ENCODE measurements at regions not wholly inside any gene's neighbourhood (a gene's known extent, or its start where the extent isn't known, plus 50 kb on each side); places are given as distances from the start of the nearest gene placed in this dataset.
"Not testable (repeated sequence)": the region's sequence is repeated elsewhere in the genome, so short reads cannot be mapped to it uniquely, and the experiment has no call there.

GRCh38 chr7:13806089-13806867, 183.2 kb downstream of the ETV1 start:
- 13 to 100% (median 69%) methylated on average over 1 to 9 of the region's 33 CpGs; no CpG with 5 or more reads in 6 of the 10 experiments for WGBS, 10 experiments
- H3K4me3 ChIP-seq: peak overlapping the region; percentile 13 to 34 (median 29)
- H3K27ac ChIP-seq; in situ Hi-C loops (cut with MboI; ENCODE audit: low pct_unique_long_range_greater_than_20kb in 2 of 9, low sequenced_read_pairs in 9 of 9, unreplicated experiment in 9 of 9); H3K4me1 ChIP-seq (replicated peaks in 1 of 2): not testable (repeated sequence)
- ATAC-seq (replicated peaks in 6 of 8): peak in 1 of 8 experiments; percentile 32

DNA sequence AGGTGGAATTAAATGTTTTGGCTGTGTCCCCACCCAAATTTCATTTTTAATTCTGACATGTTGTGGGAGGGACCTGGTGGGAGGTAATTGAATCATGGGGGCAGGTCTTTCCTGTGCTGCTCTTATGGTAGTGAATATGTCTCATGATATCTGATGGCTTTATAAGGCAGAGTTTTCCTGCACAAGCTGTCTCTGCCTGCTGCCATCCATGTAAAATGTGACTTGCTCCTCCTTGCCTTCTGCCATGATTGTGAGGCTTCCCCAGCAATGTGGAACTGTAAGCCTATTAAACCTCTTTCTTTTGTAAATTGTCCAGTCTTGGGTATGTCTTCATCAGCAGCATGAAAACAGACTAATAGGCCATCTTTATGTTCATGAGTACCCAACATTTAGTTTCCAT, 172.2 kb downstream of the ETV1 start:
- ATAC-seq (replicated peaks in 6 of 8); H3K4me3 ChIP-seq; in situ Hi-C loops (cut with MboI; ENCODE audit: low pct_unique_long_range_greater_than_20kb in 2 of 9, low sequenced_read_pairs in 9 of 9, unreplicated experiment in 9 of 9); H3K4me1 ChIP-seq (replicated peaks in 1 of 2); H3K27ac ChIP-seq: not testable (repeated sequence)

GRCh38 chr7:13821152-13821787, 168.2 kb downstream of the ETV1 start:
- no peaks in the 10 kb centered on the region for H3K4me1 ChIP-seq (replicated peaks in 1 of 2)
- in situ Hi-C loops (cut with MboI; ENCODE audit: low pct_unique_long_range_greater_than_20kb in 2 of 9, low sequenced_read_pairs in 9 of 9, unreplicated experiment in 9 of 9): no loop called here
- H3K4me3 ChIP-seq: no peak overlapping the region
- peak in 2 of 8 experiments; percentile 18 to 43 for ATAC-seq (replicated peaks in 6 of 8)
- WGBS, 10 experiments: 10 to 93% (median 79%) methylated on average over 1 to 3 of the region's 3 CpGs; no CpG with 5 or more reads in 3 of the 10 experiments
- H3K27ac ChIP-seq: no peak overlapping the region

- in situ Hi-C loops (cut with MboI; ENCODE audit: low pct_unique_long_range_greater_than_20kb in 2 of 9, low sequenced_read_pairs in 9 of 9, unreplicated experiment in 9 of 9): no loop called here
- no peak for ATAC-seq (replicated peaks in 6 of 8)
- H3K4me1 ChIP-seq (replicated peaks in 1 of 2): no peaks in the 10 kb centered on the region
- H3K27ac ChIP-seq: no peak overlapping the region
- no peak overlapping the region for H3K4me3 ChIP-seq
- WGBS, 10 experiments: 14 to 100% (median 72%) methylated on average over 1 to 3 of the region's 3 CpGs; no CpG with 5 or more reads in 3 of the 10 experiments
These were observed 166.8 kb downstream of the ETV1 start for GRCh38 chr7:13822678-13823077.

GRCh38 chr7:13826752-13827151, 162.7 kb downstream of the ETV1 start:
- Histone ChIP-seq H3K4me3 (no peak overlapping the region), H3K4me1 (replicated peaks in 1 of 2) (peaks cover 0 to 3% of the 10 kb centered on the region in 2 donors), H3K27ac (no peak overlapping the region)
- no peak for ATAC-seq (replicated peaks in 6 of 8)
- 6 to 100% (median 75%) methylated on average over 1 to 3 of the region's 4 CpGs; no CpG with 5 or more reads in 1 of the 10 experiments for WGBS, 10 experiments
- in situ Hi-C loops (cut with MboI; ENCODE audit: low pct_unique_long_range_greater_than_20kb in 2 of 9, low sequenced_read_pairs in 9 of 9, unreplicated experiment in 9 of 9): no loop called here

- H3K4me3 ChIP-seq: no peak overlapping the region
These were observed 161.8 kb downstream of the ETV1 start for GRCh38 chr7:13827716-13828115.

DNA sequence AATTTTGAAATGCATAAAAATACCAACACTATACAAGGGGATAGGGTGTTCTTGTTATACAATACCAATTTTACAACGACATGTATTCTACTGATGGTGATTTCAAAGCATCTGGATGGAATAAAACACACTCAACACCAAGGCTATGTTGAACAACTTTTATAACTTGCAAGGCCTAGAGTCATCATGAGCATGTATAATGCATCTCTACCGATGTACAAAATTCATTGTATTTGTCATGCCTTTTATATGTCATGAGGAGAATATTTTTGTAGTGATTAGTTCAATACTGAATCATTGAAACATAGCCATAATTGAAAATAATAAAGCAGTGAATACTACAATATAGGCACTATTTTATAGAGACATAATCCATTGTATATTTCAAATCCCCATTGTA, 160.2 kb downstream of the ETV1 start:
- 0 to 100% (median 87%) methylated on average over 1 to 2 of the region's 2 CpGs; no CpG with 5 or more reads in 2 of the 10 experiments for WGBS, 10 experiments
- H3K27ac ChIP-seq: no peak overlapping the region
- in situ Hi-C loops (cut with MboI; ENCODE audit: low pct_unique_long_range_greater_than_20kb in 2 of 9, low sequenced_read_pairs in 9 of 9, unreplicated experiment in 9 of 9): no loop called here
- H3K4me3 ChIP-seq: no peak overlapping the region
- peaks cover 0 to 3% of the 10 kb centered on the region in 2 donors for H3K4me1 ChIP-seq (replicated peaks in 1 of 2)
- no peak for ATAC-seq (replicated peaks in 6 of 8)

More at GRCh38 chr7:13827716-13828115, 161.8 kb downstream of the ETV1 start:
- no peak for ATAC-seq (replicated peaks in 6 of 8)
- Histone ChIP-seq H3K27ac (no peak overlapping the region), H3K4me1 (replicated peaks in 1 of 2) (peaks cover 0 to 3% of the 10 kb centered on the region in 2 donors)
- WGBS, 10 experiments: 69 to 97% (median 89%) methylated on average over 2 to 5 of the region's 5 CpGs
- in situ Hi-C loops (cut with MboI; ENCODE audit: low pct_unique_long_range_greater_than_20kb in 2 of 9, low sequenced_read_pairs in 9 of 9, unreplicated experiment in 9 of 9): no loop called here

DNA sequence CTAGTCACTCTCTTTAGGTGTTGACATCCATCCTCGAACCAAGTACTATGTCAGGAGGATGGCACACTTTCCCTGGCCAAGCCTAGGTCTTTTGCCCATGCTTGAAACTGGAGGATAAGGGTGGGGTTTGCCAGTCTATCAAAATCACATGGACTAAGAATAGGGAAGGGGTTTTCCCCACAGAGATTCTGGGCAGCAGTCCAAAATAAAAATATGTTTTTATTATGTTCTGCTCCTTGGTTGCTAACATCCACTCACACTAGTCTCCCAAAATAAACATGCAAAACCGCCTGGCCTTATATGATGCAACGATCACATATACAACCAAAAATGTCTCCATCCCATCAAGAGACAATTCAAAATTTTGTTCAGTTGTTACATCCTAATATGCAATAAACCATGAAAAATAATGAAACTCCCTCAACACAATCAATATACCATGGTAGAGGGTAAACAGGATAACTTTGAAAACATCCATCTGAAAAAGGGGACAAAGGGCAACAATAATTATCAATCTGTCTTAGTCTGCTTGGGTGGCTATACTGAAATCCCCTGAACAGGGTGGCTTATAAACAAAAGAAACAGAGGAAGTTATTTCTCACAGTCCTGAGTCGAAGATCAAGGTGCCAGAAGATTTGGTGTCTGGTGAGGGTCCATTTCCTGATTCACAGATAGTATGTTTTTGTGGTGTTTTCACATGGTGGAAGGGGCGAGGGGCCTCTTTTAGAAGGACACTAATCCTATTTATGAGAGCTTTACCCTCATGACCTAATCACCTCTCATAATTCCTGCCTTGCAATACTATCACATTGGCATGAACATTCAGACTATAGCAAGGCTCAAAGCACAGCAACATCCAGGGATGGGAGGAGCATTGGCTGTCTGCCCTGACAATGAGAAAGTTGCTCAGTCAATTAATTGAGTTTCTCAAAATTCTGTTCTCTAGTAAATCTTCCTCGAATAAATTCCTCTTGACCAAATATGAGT, 159.3 kb downstream of the ETV1 start:
- peak in 3 of 8 experiments; percentile 65 to 83 (median 68) for ATAC-seq (replicated peaks in 6 of 8)
- in situ Hi-C loops (cut with MboI; ENCODE audit: low pct_unique_long_range_greater_than_20kb in 2 of 9, low sequenced_read_pairs in 9 of 9, unreplicated experiment in 9 of 9): no loop called here
- Histone ChIP-seq H3K4me1 (replicated peaks in 1 of 2) (peaks cover 0 to 3% of the 10 kb centered on the region in 2 donors), H3K27ac (no peak overlapping the region), H3K4me3 (no peak overlapping the region)
- 35 to 90% (median 62%) methylated on average over 2 to 6 of the region's 6 CpGs; no CpG with 5 or more reads in 2 of the 10 experiments for WGBS, 10 experiments

DNA sequence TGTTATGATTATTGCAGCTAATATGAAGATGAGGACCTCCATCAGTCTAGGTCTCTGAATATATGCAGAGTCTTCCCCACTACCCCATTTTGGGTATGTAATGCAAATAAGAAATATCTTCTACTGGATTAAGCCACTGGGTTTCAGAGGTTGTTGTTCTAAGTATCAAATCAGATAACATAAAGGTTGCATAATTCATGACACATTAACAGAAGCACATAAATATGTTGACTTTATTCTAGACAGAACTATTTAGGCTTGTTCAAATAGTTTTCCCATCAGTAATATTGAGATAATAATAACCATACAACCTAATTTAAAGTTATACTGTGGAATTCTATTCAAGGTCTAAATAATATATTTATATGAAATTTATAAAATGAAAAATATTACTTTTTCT, 157.1 kb downstream of the ETV1 start:
- Histone ChIP-seq H3K4me3 (no peak overlapping the region), H3K4me1 (replicated peaks in 1 of 2) (peaks cover 0 to 3% of the 10 kb centered on the region in 2 donors), H3K27ac (no peak overlapping the region)
- ATAC-seq (replicated peaks in 6 of 8): no peak
- in situ Hi-C loops (cut with MboI; ENCODE audit: low pct_unique_long_range_greater_than_20kb in 2 of 9, low sequenced_read_pairs in 9 of 9, unreplicated experiment in 9 of 9): no loop called here

DNA sequence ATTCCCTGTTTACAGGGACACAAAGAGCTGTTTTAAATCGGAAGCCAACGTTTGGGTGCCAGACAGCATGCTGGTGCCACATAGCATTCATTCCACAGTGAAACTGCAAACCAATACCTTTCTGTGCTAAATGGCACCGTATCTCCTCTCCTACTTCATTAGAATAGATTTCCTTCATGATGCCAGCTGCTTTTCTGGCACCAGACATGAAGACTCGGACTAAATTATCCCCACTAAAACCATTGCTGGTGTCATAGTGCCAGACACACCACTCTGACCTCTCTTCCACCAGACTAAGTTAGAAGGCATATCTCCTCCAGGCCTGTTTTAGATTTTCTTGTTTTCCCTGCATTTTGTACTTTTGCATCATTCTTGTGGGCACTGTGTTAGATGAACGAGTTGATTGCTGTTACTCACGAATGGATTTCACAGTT, 155.1 kb downstream of the ETV1 start:
- in situ Hi-C loops (cut with MboI; ENCODE audit: low pct_unique_long_range_greater_than_20kb in 2 of 9, low sequenced_read_pairs in 9 of 9, unreplicated experiment in 9 of 9): no loop called here
- Histone ChIP-seq H3K27ac (no peak overlapping the region), H3K4me1 (replicated peaks in 1 of 2) (peaks cover 0 to 3% of the 10 kb centered on the region in 2 donors), H3K4me3 (no peak overlapping the region)
- ATAC-seq (replicated peaks in 6 of 8): no peak
- 36 to 100% (median 66%) methylated on average over 1 to 6 of the region's 6 CpGs for WGBS, 10 experiments

DNA sequence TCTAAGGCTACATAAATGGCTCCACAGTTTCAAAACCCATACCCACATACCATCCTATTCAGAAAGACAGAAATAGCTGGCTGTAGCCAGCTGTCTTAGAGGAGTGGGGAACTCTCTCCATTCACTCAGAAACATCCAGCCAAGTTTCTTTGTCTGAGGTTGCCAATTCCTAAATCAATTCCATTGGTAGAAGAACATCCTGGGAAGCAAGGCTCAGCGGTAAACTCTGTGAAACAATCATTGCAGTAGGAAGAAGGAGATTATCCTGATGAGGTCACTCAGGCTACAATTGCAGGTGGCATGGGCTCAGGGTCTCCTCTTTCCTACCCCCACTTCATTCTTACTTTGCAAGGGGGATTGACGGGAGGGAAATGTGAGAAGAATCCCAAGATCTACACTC, 154.0 kb downstream of the ETV1 start:
- in situ Hi-C loops (cut with MboI; ENCODE audit: low pct_unique_long_range_greater_than_20kb in 2 of 9, low sequenced_read_pairs in 9 of 9, unreplicated experiment in 9 of 9): no loop called here
- Histone ChIP-seq H3K27ac (no peak overlapping the region), H3K4me3 (no peak overlapping the region), H3K4me1 (replicated peaks in 1 of 2) (peaks cover 0 to under 1% of the 10 kb centered on the region in 2 donors)
- no peak for ATAC-seq (replicated peaks in 6 of 8)
- 38 to 100% (median 67%) methylated on average over 1 to 2 of the region's 2 CpGs; no CpG with 5 or more reads in 1 of the 10 experiments for WGBS, 10 experiments

DNA sequence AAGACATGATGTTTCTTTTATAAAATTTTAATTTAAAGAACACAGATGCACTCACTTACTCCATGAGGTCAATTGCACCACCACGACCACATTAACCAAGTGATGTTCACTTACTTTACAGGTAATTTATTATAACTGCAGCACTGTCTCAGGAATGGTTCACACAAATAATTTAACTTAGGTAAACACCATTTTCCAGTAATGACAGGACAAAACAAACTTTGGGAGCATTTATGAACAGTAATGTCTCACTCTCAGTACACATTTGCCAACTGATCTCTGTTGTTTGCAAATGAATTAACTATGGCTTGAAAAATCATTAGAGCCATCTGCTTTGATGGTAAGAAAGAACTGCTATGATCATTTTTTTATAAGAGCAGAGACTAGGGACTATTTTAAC, 150.4 kb downstream of the ETV1 start:
- peak in 1 of 8 experiments; percentile 41 for ATAC-seq (replicated peaks in 6 of 8)
- 62 to 100% (median 90%) methylated on average over 1 of the region's 1 CpG; no CpG with 5 or more reads in 3 of the 10 experiments for WGBS, 10 experiments

More for the DNA sequence above, 150.4 kb downstream of the ETV1 start:
- Histone ChIP-seq H3K4me3 (no peak overlapping the region), H3K4me1 (replicated peaks in 1 of 2) (no peaks in the 10 kb centered on the region), H3K27ac (no peak overlapping the region)
- in situ Hi-C loops (cut with MboI; ENCODE audit: low pct_unique_long_range_greater_than_20kb in 2 of 9, low sequenced_read_pairs in 9 of 9, unreplicated experiment in 9 of 9): no loop called here

Measured in motor neuron (in vitro differentiated cells).